GM20431 (cell line): ENCODE measurements at regions not wholly inside any gene's neighbourhood (a gene's known extent, or its start where the extent isn't known, plus 50 kb on each side); places are given as distances from the start of the nearest gene placed in this dataset.

Source experiments
- in situ Hi-C: fragments of 300-500 bp; cut with MseI, MboI; formaldehyde crosslinking; loops from one replicate; pipeline ENCODE4 v1.15.0; 2020; ENCODE audit warnings: low sequenced_read_pairs; ENCODE audit not compliant: unreplicated experiment

DNA sequence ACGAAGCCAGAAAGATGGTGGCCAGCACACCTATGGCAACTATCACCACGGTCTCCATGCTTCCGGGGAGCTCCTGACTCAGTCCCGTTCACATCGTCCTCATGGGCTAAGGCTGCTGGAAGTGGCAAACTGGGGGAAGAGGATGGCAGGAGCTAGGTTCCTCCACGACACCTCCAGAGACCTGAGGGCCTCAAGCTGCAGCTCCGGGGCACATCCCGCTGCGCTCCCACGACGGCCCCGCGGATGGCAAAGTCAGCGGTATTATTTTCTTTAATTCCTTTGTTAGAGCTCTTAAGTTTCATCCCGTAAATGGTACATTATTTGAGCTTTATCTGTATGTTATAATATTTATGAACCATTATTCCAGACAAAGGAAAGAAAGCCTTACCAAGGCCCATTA, 190.5 kb downstream of the DACT1 start:
- in situ Hi-C loops: no loop called here

DNA sequence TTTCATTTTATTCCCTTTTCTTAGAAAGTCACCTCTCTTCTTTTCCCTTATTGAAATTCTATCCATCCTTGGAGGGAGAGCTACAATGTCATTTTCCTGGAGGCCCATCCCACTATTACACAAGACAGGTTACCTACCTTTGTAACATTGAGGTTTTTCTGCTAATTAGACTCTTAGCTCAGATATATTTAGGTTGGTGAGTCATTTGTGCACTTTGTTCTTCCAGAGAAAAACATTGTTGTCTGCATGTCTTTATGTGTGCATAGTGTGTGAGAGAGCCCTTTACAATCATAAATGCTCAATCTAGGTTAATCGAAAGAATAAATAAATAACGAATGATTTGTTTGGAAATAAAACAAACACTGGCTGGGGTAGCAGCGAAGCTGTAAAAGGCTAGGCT, 191.8 kb downstream of the DACT1 start:
- in situ Hi-C loops: no loop called here

DNA sequence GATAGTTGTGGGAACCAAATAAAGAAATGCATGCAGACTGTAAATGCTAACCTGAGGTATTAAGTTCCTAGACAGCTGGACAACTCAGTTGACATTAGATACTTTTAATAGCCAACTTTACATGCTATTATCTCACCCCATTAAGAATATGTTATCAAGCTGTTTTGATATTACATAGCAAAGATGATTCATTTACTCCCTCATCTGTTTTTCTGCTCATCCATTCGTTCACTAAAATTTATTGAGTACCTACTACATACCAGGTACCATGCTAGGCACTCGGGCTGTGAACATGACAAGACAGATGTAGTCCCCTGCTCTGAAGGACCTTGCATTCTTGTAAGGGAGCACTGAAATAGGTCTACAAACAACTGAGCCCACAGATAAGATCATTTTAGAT, 192.4 kb downstream of the DACT1 start:
- in situ Hi-C loops: no loop called here

DNA sequence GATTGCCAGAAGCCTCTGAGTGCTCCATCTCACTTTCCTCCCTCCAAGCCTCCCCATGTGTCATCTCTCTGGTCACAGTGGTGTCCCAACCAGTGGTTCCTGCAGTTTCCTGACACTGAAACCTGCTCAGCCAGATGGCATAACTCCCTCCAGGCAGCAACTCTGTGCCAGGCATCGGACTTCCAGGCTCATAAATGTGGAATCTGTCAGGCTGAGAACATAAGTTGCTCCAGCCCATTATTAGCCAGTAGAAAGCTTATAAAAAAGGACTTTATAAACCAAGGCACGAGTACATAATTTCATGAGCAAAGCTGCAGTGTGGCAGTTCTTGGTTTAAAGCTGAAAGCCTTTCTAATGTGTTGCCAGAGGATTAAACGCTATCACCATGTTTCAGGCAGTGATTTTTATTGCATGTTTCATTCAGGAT, 194.3 kb downstream of the DACT1 start:
- in situ Hi-C loops: no loop called here

DNA sequence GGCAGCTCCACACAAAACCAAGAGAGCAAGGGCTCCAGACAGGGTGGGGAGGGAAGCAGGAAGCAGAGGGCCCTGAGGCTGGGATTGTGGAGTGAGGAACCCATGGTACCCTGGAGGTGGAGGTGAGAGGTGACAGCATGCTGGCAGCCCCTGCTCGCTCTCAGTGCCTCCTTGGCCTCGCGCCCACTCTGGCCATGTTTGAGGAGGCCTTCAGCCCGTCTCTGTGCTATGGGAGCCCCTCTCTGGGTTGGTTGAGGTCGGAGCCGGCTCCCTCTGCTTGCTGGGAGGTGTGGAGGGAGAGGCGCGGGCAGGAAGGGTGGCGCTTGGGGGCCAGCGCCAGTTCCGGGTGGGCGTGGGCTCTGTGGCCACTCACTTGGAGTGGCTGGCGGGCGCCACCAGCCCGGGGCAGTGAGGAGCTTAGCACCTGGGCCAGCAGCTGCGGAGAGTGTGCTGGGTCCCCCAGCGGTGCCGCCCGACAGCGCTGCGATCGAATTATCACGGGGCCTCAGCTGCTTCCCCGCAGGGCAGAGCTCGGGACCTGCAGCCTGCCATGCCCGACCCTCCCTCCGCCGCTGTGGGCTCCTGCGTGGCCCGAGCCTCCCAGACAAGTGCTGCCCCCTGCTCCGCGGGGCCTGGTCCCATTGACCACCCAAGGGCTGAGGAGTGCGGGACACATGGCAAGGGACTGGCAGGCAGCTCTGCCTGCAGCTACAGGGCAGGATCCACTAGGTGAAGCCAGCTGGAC, 196.0 kb downstream of the DACT1 start:
- in situ Hi-C loops: no loop called here

DNA sequence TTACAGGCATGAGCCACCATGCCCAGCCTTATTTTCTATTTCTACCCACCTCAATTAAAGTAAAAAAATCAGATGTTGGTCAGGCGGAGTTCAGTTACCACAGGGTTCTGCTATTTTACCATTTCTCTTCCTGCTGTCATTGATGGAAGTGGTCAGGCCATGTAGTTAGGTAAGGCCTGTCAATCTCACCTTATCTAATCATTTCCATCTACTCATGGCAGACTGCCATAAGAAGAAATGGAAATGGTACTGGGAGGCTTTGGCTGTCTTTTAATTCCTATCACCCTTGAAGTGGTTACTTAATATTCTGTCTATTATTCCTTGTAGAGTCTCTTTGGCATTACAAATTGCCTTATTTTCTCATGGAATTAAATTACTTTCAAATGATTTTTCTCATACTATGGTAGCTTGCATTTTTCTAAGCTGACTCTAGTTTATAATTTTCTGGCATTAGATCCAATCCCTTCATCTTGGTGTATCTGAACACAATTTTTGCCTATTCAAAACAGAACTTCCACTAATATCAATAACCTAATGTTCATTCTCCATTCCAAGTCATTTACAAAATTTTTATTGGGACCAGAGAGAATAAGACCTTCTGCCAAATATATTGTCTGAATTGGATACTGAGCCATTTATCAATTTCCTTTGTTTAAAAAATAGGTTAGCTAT, 198.7 kb downstream of the DACT1 start:
- in situ Hi-C loops: no loop called here

DNA sequence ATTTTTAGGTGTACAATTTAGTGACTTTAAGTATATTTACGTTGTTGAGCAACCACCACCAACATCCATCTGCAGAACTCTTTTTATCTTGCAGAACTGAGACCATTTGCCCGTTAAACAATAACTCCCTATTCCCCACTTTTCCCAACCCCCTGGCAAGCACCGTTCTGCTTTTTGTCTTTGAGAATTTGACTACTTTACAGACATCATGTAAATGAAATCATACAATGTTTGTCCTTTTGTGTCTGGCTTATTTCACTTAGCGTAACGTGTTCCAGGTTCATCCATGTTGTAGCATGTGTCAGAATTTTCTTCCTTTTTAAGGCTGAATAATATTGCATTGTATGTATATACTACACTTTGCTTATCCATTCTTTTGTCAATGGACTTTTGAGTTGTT, 201.5 kb downstream of the DACT1 start:
- in situ Hi-C loops: no loop called here

DNA sequence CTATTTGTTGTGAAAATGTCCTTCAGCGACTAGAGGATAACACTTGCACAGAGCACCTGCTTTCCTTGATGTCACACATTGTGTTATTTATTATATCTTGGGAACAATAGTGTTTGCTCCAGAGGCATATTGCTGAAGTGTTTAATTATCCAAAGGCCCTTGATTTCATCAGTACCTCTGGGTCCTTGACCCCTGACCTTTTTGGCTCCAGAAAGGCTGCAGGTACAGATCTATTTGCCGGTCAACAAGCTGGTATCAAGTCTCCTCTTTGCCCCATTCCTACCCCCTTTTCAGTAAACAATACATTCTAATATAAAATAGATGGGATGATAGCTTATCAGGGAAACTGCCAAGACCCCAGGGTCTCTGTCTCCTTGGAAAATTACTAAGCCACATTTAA, 206.8 kb downstream of the DACT1 start:
- in situ Hi-C loops: no loop called here

DNA sequence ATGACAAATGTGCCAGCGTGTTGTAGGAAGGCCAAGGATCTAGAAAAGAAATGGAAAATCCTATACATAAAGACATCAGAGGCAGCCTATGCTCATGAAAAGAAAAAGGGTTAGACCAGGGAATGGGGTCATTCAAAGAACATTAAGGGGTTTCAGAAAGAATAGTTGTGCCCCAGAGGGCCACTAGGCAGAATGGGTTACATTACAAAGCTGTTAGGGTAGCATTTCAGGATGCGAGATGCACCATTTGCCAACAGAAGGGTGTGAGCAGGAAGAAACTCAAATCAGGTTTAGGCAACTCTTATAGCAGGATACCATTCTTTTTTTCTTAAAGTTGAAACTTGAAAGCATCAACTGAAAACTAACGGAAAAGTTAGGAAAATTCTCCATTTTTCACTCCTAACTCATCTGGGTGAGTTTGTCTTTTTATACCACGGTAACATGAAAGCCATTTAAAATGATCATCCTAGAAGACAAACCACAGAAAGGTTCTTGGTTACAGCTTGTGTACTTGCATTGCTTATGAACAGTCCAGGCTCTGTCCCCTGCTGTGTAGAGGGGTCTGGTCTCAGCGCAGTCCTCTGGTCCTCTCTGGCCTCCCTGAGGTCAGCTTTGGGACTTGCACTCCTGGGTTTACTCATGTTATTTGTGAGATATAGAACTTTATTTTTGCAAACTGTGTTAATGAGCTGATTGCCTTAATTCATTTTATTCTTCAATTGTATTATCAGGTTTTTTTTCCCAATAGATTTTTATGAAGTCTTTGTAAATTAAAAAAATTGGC, 209.1 kb downstream of the DACT1 start:
- in situ Hi-C loops: no loop called here

DNA sequence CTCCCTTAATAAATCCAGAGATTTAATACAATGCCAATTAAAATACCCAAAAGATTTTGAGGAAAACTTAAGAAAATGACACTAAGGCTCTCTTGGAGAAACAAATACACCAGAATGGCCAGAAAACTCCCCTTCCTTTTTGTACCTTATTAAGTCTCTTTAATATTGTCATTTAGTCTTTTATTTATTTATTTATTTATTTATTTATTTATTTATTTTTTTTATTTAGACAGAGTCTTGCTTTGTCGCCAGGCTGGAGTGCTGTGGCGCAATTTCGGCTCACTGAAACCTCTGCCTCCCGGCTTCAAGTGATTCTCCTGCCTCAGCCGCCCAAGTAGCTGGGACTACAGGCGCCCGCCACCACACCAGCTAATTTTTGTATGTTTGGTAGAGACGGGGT, 210.6 kb downstream of the DACT1 start:
- in situ Hi-C loops: no loop called here

DNA sequence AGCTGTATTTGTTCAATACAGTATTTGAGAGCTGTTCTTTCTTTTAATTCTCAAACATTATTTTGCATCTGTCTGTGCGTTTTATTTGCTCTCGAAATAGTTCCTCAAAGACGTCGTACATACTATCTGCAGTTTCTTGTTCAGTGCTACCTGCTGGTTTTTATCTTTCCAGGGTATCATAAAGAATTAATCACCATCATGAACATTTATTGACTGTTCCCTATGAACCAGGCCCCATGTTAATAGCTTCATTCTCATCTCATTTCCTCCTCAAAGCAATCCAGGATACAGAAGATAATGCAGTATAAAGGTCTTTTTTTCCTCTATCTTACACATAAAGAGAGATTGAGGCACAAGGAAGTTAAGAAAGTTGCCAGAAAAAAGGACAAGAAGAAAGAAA, 211.8 kb downstream of the DACT1 start:
- in situ Hi-C loops: no loop called here

DNA sequence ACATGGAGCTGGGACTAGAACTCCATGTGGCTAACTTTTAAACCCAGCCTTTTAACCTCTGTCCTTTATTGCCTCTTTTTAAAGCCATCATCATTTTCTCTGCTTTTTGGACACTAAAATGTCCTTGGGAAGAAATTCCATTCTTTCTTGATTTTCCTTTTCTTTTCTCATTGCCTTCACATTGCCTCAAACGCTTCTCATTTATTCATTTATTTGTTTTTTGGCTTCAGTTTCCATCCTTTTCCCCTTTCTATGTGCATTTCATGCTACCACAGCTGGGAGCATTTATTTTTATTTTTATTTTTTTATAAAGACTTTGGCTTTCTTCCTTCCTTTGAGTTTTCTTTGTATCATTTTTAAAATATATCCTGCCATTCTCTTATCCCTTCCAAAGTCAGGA, 212.2 kb downstream of the DACT1 start:
- in situ Hi-C loops: no loop called here

DNA sequence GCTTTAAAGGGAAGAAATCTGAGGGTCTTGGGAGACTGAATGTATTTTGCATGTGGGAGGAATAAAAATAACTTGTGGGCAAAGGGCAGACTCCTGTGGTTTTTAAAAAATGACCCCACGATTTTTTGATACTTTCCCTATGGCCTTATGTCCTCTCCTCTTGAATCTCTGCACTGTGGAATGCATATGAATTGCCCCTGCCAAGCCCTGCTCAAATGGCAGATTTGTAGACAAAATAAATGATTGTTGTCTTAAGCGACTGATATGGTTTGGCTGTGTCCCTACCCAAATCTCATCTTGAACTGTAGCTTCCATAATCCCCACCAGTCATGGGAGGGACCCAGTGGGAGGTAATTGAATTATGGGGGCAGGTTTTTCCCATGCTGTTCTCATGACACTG, 223.8 kb downstream of the DACT1 start:
- in situ Hi-C loops: no loop called here

DNA sequence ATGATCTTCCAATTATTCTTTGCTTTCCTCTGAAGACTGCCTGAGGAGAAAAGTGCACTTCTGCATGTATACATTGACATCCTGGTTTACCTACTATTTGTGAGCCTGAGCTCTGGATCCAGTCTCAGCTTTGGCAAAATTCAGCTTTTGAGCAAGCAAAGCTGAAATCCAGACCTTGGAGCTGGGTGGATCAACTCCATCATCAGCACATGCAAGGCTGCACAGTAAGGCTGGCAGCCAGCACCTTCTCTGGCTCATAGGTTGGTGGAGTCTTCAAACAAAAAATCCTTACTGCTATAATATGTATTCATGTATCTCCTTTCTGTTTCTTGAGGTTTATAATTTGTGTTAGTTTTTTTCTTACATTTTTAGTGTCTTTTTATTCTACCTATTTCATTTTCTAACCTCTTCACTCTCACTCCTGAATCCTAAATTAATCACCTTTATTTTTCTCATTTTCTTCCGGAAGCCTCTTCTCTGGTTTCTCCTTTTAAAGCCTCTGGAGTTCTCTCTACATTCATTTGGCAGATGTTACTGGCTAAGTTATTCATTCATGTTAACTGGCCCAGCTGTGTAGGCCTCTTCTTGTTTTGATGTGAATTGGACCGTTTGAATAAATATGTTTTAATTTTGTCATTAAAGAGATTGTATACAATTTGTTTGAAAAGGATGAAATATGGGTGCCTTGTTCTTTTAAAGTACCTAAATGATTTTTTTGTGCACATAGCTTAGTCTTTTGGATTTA, 224.8 kb downstream of the DACT1 start:
- in situ Hi-C loops: no loop called here

DNA sequence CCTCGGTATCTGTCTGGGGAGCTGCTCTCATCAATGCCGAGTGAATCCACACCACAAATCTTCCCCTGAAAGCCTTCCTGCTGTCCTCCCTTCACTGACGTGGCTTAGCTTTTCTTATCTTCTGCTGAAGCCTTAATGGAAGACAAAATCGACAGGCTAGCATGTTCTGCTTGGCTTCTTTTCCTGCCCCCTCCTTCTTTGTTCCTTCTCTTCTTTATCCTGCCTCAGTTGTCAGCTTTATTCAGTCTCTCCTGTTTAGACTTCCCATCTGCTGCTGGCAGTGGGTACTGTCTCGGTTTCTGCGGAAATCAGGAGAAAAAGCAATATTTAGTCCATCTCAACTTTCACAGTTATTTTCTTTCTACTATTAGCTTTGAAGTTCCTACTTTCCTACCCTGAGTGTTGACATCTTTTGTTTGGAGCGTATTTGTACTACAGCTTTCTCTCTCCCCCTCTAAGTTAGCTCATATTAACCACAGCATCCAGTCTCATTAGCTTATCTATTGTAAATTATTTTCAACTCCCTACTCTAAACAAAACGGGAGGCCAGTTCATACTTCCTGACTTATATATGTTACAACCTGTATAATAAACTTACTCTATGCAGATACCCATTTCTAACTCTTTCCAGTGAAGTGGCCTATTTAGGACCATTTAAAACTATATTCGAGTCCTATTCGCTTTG, 226.0 kb downstream of the DACT1 start:
- in situ Hi-C loops: no loop called here

DNA sequence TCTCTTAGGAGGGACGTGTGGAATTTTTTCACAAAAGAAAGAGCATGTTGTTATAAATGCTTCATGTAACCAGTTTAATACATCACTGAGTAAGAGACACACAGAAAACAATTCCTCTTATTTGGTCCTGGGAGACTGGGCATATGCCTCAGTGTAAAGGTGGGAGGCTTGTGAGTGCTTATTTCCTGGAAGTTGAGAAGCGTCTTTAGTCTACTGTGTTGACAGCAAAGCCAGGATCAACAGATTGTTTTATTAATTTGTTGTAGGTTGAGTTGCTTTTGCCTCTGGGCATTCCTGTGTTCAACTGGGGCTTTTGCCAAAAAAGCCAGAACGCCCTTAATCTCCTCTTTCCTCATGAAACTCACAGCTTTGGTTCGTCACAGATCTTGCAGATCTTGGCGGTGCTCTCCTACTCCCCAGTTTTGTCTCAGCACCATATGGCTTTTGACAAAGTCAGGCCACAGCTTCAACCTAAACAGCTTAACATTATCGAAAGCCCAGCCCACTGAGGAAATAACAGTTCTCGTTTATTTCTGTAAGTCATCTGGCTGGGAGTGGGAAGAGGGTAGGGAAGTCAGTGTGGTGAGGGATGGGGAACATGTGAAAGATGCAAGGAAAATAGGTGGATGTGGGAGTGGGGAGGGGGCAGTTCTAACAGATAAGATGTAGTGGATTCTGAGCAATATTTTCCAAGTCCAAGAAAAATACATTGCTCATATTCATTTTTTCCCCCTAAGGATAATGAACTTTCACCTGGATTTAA, 227.2 kb downstream of the DACT1 start:
- in situ Hi-C loops: no loop called here

DNA sequence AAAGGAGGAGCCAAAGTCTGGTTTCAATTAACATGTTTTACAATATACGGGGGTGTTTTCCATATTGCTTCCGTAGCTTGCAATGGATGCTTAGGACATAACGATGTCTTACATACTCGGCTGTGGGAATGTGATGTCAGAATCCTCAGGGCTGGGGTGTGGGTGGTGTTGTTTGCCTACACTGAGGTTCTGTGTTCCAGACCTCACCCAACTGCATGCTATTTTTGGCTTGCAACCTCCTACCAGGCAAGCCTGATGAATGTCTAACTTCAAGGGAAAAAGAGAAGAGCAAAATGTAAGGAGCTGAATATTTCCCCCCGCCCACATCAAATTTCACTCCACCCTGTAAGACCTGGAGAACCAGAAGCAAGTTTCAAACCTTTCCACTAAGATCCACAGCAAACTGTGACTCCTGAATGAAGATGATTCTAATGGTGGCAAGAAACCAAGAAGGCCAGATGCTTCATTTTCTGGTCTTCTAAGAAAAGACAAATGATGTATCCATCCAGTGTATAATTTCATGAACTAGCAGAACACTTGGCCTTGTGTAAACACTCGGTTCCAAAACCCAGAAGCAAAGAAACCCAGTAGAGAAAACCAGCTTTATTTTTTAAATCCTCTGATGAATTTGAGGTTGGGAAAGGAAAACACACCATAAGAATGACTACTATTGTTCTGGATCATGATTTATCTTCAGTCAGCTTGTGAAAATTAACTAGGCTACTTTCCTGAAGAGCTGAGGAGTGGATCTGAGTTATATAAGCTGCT, 227.9 kb downstream of the DACT1 start:
- in situ Hi-C loops: no loop called here

DNA sequence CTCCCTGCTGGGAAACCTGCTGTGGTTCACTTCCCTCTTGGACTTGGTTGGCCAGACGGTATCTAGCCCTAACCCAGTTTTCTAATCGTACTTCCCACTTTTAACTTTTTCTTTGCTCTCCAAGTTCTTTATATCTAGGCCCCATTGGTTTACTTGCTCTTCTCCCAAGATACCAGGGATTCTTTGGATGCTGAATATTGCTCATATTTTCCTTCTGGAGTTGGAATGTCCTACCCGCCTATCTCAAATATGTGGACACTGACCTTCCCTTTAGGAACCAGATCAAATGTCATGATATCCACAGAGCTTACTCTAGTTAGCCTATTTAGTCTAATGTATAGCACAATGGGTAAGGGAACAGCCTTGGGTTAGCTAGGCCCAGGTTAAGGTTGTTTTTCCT, 228.6 kb downstream of the DACT1 start:
- in situ Hi-C loops: no loop called here

DNA sequence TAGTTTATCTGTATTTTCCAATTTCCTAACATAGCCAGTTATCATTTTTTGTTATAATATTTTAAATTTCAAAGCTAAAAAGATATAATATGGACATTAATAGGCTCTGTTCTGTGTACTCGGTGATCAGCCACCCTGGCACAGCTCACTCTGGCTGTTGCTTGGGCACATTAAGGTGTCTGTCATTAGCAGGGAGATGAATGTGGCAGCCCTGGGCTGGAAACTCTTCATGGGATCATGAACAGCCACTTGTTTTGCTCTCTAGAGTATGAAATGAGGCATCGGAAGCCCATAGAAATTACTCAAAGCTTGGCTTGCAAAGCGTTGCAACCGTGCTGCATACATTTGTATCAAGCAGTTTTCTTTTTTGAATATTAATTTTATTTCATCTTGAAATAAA, 233.2 kb downstream of the DACT1 start:
- in situ Hi-C loops: no loop called here
